Esophagus squamous epithelium (tissue), 5 donors: ENCODE measurements at regions not wholly inside any gene's neighbourhood (a gene's known extent, or its start where the extent isn't known, plus 50 kb on each side); places are given as distances from the start of the nearest gene placed in this dataset.
"Not testable (repeated sequence)": the region's sequence is repeated elsewhere in the genome, so short reads cannot be mapped to it uniquely, and the experiment has no call there.

Experiments used
- DNase-seq: peaks from one replicate; lab custom pipeline; 2025; lab: John Stamatoyannopoulos, UW
- H3K27ac ChIP-seq, 4 donors: fragments of 200-600 bp; sonication (generic); one replicate each; pipeline ENCODE4 v1.5.1; 2016 to 2019; ENCODE audit warnings: mild to moderate bottlenecking in 1 of 4
- H3K27me3 ChIP-seq, 4 donors: fragments of 200-600 bp; sonication (generic); 1 replicate in 3 of 4; 2 replicates in 1 of 4; pipeline versions ENCODE4 v1.5.1 to v1.6.0; 2017 to 2021; ENCODE audit warnings: antibody characterized with exemption in 1 of 4
- H3K36me3 ChIP-seq, 3 donors: fragments of 200-600 bp; sonication (generic); one replicate each; pipeline ENCODE4 v1.5.1; 2016 to 2019
- H3K4me1 ChIP-seq, 3 donors: fragments of 200-600 bp; sonication (generic); one replicate each; pipeline ENCODE4 v1.5.1; 2017 to 2019
- H3K4me3 ChIP-seq, 4 donors: fragments of 200-600 bp; sonication (generic); 1 replicate in 3 of 4; 2 replicates in 1 of 4; pipeline ENCODE4 v1.5.1; 2016 to 2019; ENCODE audit warnings: mild to moderate bottlenecking in 2 of 4, moderate library complexity in 1 of 4
- H3K9me3 ChIP-seq, 3 donors: fragments of 200-600 bp; sonication (generic); one replicate each; pipeline ENCODE4 v1.5.1; 2016 to 2019
- CTCF ChIP-seq, 6 experiments: fragments of 450-650 bp in 4 of 6; fragments of 200-600 bp in 2 of 6; sonication (generic) in 2 of 6; IDR thresholded peaks; one replicate each; pipeline ENCODE4 v1.5.1; 2016 to 2019; ENCODE audit warnings: antibody characterized with exemption in 6 of 6, mild to moderate bottlenecking in 4 of 6, moderate library complexity in 4 of 6
- POLR2A ChIP-seq, 4 donors: fragments of 450-650 bp; IDR thresholded peaks; one replicate each; pipeline ENCODE4 v1.6.1; 2017; ENCODE audit warnings: antibody characterized with exemption in 4 of 4, mild to moderate bottlenecking in 4 of 4, moderate library complexity in 3 of 4
- WGBS, 2 donors: methylation state at CpG; one replicate each; pipeline ENCODE4 v1.1.5; 2018; 5-methylcytosine and 5-hydroxymethylcytosine counted together
- intact Hi-C: fragments of 100-400 bp; cut with DNase I; formaldehyde crosslinking; loops from one replicate; pipeline ENCODE4 v1.15.0; 2022
- donor health status: DM: yes; HTN: yes; CAD: no.

- 53 to 80% methylated on average over 2 of the region's 2 CpGs for WGBS, 2 donors
- Histone ChIP-seq H3K27ac (no peak overlapping the region), H3K27me3 (no peaks in the 10 kb centered on the region), H3K4me3 (no peak overlapping the region), H3K9me3 (peaks cover 0 to 9% (median 0%) of the 10 kb centered on the region in 3 donors), H3K4me1 (no peaks in the 10 kb centered on the region), H3K36me3 (no peaks in the 10 kb centered on the region)
- TF ChIP-seq POLR2A (IDR thresholded peaks at IDR 0.05) (no peak), CTCF (IDR thresholded peaks at IDR 0.05) (no peak)
- intact Hi-C loops: no loop called here
- no peak for DNase-seq
Measured at GRCh38 chr12:18827913-18828312, 90.0 kb downstream of the CAPZA3 start.

DNA sequence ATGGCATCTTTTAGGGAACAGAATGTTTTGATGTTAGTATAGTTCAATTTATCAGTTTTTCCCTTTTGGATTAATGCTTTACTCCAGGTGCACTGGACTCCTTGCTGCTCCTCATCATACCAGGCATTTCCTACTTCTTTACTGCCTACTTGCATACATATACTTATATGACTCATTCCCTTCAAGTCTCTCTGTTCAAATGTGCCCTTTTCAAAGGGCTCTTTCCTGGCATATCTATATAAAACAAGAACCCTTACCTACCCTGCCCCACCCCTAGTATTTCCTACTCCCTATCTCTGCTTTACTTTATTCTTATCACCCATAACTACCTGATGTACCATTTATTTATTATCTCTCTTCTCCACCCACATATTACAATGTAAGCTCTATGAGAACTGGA, 90.6 kb downstream of the CAPZA3 start:
- TF ChIP-seq CTCF (IDR thresholded peaks at IDR 0.05) (no peak), POLR2A (IDR thresholded peaks at IDR 0.05) (no peak)
- intact Hi-C loops: no loop called here
- Histone ChIP-seq H3K27me3 (no peaks in the 10 kb centered on the region), H3K27ac (no peak overlapping the region), H3K9me3 (peaks cover 0 to 9% (median 0%) of the 10 kb centered on the region in 3 donors), H3K36me3 (no peaks in the 10 kb centered on the region), H3K4me1 (no peaks in the 10 kb centered on the region), H3K4me3 (no peak overlapping the region)
- DNase-seq: no peak

- intact Hi-C loops: no loop called here
- H3K27ac ChIP-seq: no peak overlapping the region
- no peaks in the 10 kb centered on the region for H3K27me3 ChIP-seq
- no peak overlapping the region for H3K4me3 ChIP-seq
- TF ChIP-seq CTCF (IDR thresholded peaks at IDR 0.05): no peak
- TF ChIP-seq POLR2A (IDR thresholded peaks at IDR 0.05): no peak
- H3K4me1 ChIP-seq: no peaks in the 10 kb centered on the region
- no peaks in the 10 kb centered on the region for H3K36me3 ChIP-seq
- no peak for DNase-seq
- H3K9me3 ChIP-seq: peaks cover 0 to 9% (median 0%) of the 10 kb centered on the region in 3 donors
Measured at GRCh38 chr12:18828987-18829386, 91.1 kb downstream of the CAPZA3 start.

- H3K9me3 ChIP-seq, H3K27me3 ChIP-seq, H3K36me3 ChIP-seq, intact Hi-C loops, H3K4me1 ChIP-seq, H3K27ac ChIP-seq, H3K4me3 ChIP-seq, DNase-seq: not testable (repeated sequence)
- 52 to 59% methylated on average over 2 of the region's 2 CpGs for WGBS, 2 donors
Measured at GRCh38 chr12:18832932-18833331, 95.0 kb downstream of the CAPZA3 start.

DNA sequence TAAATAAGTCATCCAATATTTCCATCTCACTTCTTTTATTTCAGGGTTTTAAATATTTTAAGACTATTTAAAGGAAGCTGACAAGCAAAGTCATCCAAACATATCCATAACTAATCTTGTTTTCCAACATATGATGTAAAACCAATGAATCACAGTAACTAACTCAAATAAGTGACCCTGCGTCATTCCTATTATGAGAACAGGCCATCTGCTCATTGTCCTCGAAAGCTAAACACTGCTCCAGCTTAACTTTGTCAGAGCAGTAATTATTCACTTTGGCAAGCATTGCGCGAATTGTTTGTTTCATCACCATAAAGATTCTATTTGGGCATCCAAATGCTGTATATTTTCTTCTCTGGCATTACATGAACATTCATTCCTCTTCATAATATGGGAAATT, 99.1 kb downstream of the CAPZA3 start:
- Histone ChIP-seq H3K4me3 (no peak overlapping the region), H3K9me3 (peaks cover 0 to 5% (median 0%) of the 10 kb centered on the region in 3 donors), H3K27me3 (no peaks in the 10 kb centered on the region), H3K36me3 (no peaks in the 10 kb centered on the region), H3K4me1 (no peaks in the 10 kb centered on the region), H3K27ac (no peak overlapping the region)
- no peak for DNase-seq
- TF ChIP-seq CTCF (IDR thresholded peaks at IDR 0.05) (no peak), POLR2A (IDR thresholded peaks at IDR 0.05) (no peak)
- WGBS, 2 donors: 56 to 61% methylated on average over 4 of the region's 4 CpGs
- intact Hi-C loops: no loop called here

- no peak overlapping the region for H3K4me3 ChIP-seq
- H3K9me3 ChIP-seq: peaks cover 0 to 5% (median 0%) of the 10 kb centered on the region in 3 donors
- no peaks in the 10 kb centered on the region for H3K36me3 ChIP-seq
- intact Hi-C loops: no loop called here
- no peak overlapping the region for H3K27ac ChIP-seq
- 52 to 68% methylated on average over 2 of the region's 2 CpGs for WGBS, 2 donors
- H3K27me3 ChIP-seq: no peaks in the 10 kb centered on the region
- H3K4me1 ChIP-seq: no peaks in the 10 kb centered on the region
- TF ChIP-seq POLR2A (IDR thresholded peaks at IDR 0.05) (no peak), CTCF (IDR thresholded peaks at IDR 0.05) (no peak)
- DNase-seq: no peak
Measured at GRCh38 chr12:18837505-18837904, 99.6 kb downstream of the CAPZA3 start.

DNA sequence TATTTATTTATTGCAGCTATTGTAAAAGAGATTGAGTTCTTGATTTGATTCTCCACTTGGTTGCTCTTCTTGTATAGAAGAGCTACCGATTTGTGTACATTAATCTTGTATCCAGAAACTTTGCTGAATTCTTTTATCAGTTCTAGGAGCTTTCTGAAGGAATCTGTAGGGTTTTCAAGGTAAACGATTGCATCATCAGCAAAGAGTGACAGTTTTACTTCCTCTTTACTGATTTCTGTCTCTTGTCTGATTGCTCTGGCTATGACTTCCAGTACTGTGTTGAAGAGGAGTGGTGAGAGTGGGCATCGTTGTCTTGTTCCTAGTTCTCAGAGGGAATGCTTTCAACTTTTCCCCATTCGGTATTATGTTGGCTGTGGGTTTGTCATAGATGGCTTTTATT, 103.1 kb downstream of the CAPZA3 start:
- H3K4me1 ChIP-seq, H3K27me3 ChIP-seq, DNase-seq, H3K36me3 ChIP-seq, H3K4me3 ChIP-seq, H3K9me3 ChIP-seq, intact Hi-C loops, H3K27ac ChIP-seq: not testable (repeated sequence)
- 78 to 83% methylated on average over 4 of the region's 4 CpGs for WGBS, 2 donors
